Breast epithelium (tissue), 4 donors: ENCODE measurements at regions not wholly inside any gene's neighbourhood (a gene's known extent, or its start where the extent isn't known, plus 50 kb on each side); places are given as distances from the start of the nearest gene placed in this dataset.

Experiments used
- DNase-seq, 2 donors: peaks; one replicate each; pipeline ENCODE4 v3.0.0-alpha.2; 2019; ENCODE audit warnings: low spot score in 2 of 2
- H3K27ac ChIP-seq, 2 donors: fragments of 200-600 bp; sonication (generic) in 1 of 2; one replicate each; pipeline ENCODE4 v1.5.1; 2016 to 2019; ENCODE audit warnings: mild to moderate bottlenecking in 1 of 2
- H3K27me3 ChIP-seq, 2 donors: fragments of 200-600 bp; sonication (generic) in 1 of 2; one replicate each; pipeline versions ENCODE4 v1.5.1 to v1.6.0; 2017 to 2019; ENCODE audit warnings: control low read depth in 1 of 2, mild to moderate bottlenecking in 1 of 2
- H3K36me3 ChIP-seq: fragments of 200-600 bp; one replicate; pipeline ENCODE4 v1.5.1; 2019
- H3K4me1 ChIP-seq, 2 donors: fragments of 200-600 bp; sonication (generic); one replicate each; pipeline ENCODE4 v1.5.1; 2016 to 2019; ENCODE audit warnings: control low read depth in 1 of 2
- H3K4me3 ChIP-seq, 3 donors: fragments of 200-600 bp; sonication (generic); 1 replicate in 2 of 3; 2 replicates in 1 of 3; pipeline ENCODE4 v1.5.1; 2016 to 2019; ENCODE audit warnings: mild to moderate bottlenecking in 3 of 3, moderate library complexity in 2 of 3
- H3K9me3 ChIP-seq, 2 donors: fragments of 200-600 bp; sonication (generic) in 1 of 2; one replicate each; pipeline ENCODE4 v1.5.1; 2016 to 2019; ENCODE audit warnings: control low read depth in 1 of 2
- POLR2A ChIP-seq: fragments of 450-650 bp; IDR thresholded peaks from one replicate; pipeline ENCODE4 v1.6.1; 2016; ENCODE audit warnings: antibody characterized with exemption, mild to moderate bottlenecking, moderate library complexity
- POLR2AphosphoS5 ChIP-seq, 3 donors: sonication (generic); formaldehyde crosslinking; IDR thresholded peaks; one replicate each; pipeline ENCODE4 v1.6.1; 2017; ENCODE audit warnings: antibody characterized with exemption in 3 of 3
- intact Hi-C: fragments of 100-400 bp; cut with DNase I; formaldehyde crosslinking; loops from one replicate; pipeline ENCODE4 v1.15.1; 2023; ENCODE audit warnings: low total_unique reads
- TF ChIP-seq, protein P1 (sequence below), 3 donors: fragments of 450-650 bp; IDR thresholded peaks; one replicate each; pipeline ENCODE4 v1.5.1; 2016 to 2017; ENCODE audit warnings: antibody characterized with exemption in 3 of 3, mild to moderate bottlenecking in 3 of 3, moderate library complexity in 3 of 3

GRCh38 chr3:77807312-77807711 is 767.4 kb downstream of the ROBO2 start:
- Histone ChIP-seq H3K4me1 (no peaks in the 10 kb centered on the region), H3K36me3 (no peaks in the 10 kb centered on the region), H3K9me3 (no peaks in the 10 kb centered on the region), H3K27me3 (no peaks in the 10 kb centered on the region), H3K4me3 (no peak overlapping the region), H3K27ac (no peak overlapping the region)
- DNase-seq = no peak
- TF ChIP-seq, protein P1, sequence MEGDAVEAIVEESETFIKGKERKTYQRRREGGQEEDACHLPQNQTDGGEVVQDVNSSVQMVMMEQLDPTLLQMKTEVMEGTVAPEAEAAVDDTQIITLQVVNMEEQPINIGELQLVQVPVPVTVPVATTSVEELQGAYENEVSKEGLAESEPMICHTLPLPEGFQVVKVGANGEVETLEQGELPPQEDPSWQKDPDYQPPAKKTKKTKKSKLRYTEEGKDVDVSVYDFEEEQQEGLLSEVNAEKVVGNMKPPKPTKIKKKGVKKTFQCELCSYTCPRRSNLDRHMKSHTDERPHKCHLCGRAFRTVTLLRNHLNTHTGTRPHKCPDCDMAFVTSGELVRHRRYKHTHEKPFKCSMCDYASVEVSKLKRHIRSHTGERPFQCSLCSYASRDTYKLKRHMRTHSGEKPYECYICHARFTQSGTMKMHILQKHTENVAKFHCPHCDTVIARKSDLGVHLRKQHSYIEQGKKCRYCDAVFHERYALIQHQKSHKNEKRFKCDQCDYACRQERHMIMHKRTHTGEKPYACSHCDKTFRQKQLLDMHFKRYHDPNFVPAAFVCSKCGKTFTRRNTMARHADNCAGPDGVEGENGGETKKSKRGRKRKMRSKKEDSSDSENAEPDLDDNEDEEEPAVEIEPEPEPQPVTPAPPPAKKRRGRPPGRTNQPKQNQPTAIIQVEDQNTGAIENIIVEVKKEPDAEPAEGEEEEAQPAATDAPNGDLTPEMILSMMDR (IDR thresholded peaks at IDR 0.05) = no peak
- TF ChIP-seq POLR2AphosphoS5 (IDR thresholded peaks at IDR 0.05) (no peak), POLR2A (no peak)
- intact Hi-C loops = no loop called here

DNA sequence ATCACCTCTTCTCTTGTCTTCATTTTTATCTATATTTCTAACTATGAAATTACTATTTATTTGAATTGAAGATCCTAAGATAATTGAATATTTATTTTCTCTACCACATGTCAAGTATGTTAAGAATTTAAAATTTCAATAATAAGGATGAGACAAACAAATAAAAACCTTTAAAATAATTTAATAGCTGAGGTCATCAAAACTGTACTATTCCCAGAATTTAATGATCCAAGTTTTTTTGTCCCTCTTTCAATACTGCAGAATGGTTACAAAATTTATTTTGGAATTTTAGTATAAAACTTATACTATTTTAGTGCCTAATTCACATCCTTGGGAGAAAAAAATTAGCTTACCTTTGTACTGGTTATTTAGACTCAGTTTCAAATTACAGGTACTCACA is 774.9 kb downstream of the ROBO2 start:
- DNase-seq = no peak
- intact Hi-C loops = no loop called here

DNA sequence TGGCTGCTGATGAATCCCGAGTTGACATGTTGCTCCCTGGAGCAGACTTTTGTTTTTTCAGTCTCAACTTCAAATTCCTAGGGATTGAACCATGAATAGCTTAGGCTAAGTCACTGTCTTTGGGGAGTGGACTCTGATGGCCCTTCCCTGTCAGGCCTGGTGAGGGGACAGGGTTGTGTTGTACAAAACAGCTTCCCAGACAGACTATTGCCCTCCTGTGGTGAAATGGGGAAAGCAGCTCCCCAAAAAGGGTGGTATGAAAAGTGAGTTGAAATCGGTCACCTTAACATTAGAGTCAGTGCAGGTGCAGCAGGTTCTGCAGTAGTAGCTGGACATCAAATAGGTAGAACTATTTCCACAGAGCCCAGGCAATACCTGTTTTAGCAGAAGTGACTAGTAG is 775.6 kb downstream of the ROBO2 start:
- DNase-seq = no peak
- TF ChIP-seq POLR2AphosphoS5 (IDR thresholded peaks at IDR 0.05) (no peak), POLR2A (no peak)
- TF ChIP-seq, protein P1 (IDR thresholded peaks at IDR 0.05) = no peak
- Histone ChIP-seq H3K36me3 (no peaks in the 10 kb centered on the region), H3K4me1 (no peaks in the 10 kb centered on the region), H3K27ac (no peak overlapping the region), H3K4me3 (no peak overlapping the region), H3K27me3 (no peaks in the 10 kb centered on the region), H3K9me3 (no peaks in the 10 kb centered on the region)
- intact Hi-C loops = no loop called here

More for the DNA sequence above, 774.9 kb downstream of the ROBO2 start:
- H3K27me3 ChIP-seq = no peaks in the 10 kb centered on the region
- H3K4me1 ChIP-seq = no peaks in the 10 kb centered on the region
- H3K27ac ChIP-seq = no peak overlapping the region
- TF ChIP-seq, protein P1 (IDR thresholded peaks at IDR 0.05) = no peak
- TF ChIP-seq POLR2AphosphoS5 (IDR thresholded peaks at IDR 0.05) = no peak
- no peak for TF ChIP-seq POLR2A
- H3K36me3 ChIP-seq = no peaks in the 10 kb centered on the region
- H3K4me3 ChIP-seq = no peak overlapping the region
- H3K9me3 ChIP-seq = no peaks in the 10 kb centered on the region

DNA sequence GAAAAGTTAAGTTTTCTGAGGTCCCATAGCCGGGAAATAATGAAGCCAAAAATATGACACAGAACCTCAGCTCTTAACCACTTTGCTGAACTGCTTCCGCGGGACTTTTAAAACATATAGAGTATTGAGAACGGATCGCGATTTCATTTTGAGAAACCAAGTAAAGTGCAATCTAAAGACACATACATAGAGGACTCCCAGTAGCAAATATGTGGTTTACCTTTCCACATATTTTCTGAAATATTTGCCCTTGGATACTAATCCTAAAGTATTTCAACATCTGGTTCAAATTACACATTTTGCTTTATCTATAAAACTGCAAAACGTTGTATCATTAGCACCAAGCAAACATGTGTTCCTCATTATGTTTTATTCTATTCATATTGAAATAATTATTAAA is 776.5 kb downstream of the ROBO2 start:
- Histone ChIP-seq H3K9me3 (no peaks in the 10 kb centered on the region), H3K36me3 (no peaks in the 10 kb centered on the region), H3K4me1 (no peaks in the 10 kb centered on the region), H3K27me3 (no peaks in the 10 kb centered on the region), H3K4me3 (no peak overlapping the region), H3K27ac (no peak overlapping the region)
- TF ChIP-seq, protein P1 (IDR thresholded peaks at IDR 0.05) = no peak
- TF ChIP-seq POLR2AphosphoS5 (IDR thresholded peaks at IDR 0.05) = no peak
- no peak for TF ChIP-seq POLR2A
- DNase-seq = no peak
- intact Hi-C loops = no loop called here

DNA sequence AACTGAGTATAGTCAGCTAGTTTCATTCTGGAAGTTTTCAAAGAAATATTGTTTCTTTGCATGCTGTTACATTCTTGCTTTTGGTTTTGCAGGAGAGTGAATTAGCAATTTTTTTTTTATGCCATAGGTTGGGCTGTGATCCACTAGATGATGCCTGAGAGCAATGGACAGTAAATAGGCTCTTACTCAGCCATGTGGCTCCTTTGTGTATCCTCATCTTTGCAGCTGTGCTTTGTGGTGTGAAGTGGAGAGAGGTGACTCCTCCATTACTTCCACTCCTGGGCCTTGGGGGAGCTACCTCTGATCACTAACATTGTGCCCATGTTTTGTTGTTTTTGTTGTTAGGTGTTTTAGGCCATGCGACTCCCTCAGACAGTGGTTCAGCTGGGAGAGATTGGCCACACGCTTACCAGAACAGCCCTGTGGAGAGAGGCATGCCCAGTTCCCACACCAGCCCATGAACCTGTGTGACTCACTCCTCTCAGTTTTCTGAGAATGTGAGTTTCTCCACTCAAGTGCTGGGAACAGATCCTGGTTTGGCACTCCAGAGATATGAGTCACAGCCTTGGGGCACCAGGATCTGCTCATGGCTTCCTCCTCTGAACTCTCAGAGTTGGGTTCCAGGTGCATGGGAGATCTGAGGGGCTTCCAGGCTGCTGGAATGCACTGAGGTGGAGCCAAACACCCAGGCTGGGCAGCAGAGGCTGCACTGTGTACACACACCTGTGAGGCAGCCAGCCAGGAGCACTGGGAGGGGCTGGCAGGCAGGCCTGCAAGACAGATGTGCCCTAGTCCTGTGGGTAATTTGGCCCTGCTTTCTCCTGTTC is 785.3 kb downstream of the ROBO2 start:
- peaks cover 0 to 8% of the 10 kb centered on the region in 2 donors for H3K9me3 ChIP-seq
- no peaks in the 10 kb centered on the region for H3K36me3 ChIP-seq
- DNase-seq = peak; percentile 54 to 61
- TF ChIP-seq, protein P1 (IDR thresholded peaks at IDR 0.05) = no peak
- intact Hi-C loops = no loop called here
- H3K27ac ChIP-seq = peak overlapping the region; percentile 57 to 60
- H3K4me3 ChIP-seq = no peak overlapping the region
- H3K4me1 ChIP-seq = no peaks in the 10 kb centered on the region
- no peaks in the 10 kb centered on the region for H3K27me3 ChIP-seq
